Uterus (tissue), 3 donors: ENCODE measurements at regions not wholly inside any gene's neighbourhood (a gene's known extent, or its start where the extent isn't known, plus 50 kb on each side); places are given as distances from the start of the nearest gene placed in this dataset.

Experiments
- DNase-seq, 2 donors: peaks; one replicate each; pipeline ENCODE4 v3.0.0-alpha.2; 2019 to 2020
- H3K27ac ChIP-seq, 2 donors: fragments of 200-600 bp; sonication (generic); 1 replicate in 1 of 2; 2 replicates in 1 of 2; pipeline ENCODE4 v1.5.1; 2016 to 2018
- H3K27me3 ChIP-seq, 2 donors: fragments of 200-600 bp; sonication (generic); one replicate each; pipeline ENCODE4 v1.5.1; 2018 to 2019; ENCODE audit warnings: control low read depth in 1 of 2
- H3K36me3 ChIP-seq, 2 donors: fragments of 200-600 bp; sonication (generic); one replicate each; pipeline ENCODE4 v1.5.1; 2019; ENCODE audit warnings: control low read depth in 1 of 2
- H3K4me1 ChIP-seq, 2 donors: fragments of 200-600 bp; sonication (generic); one replicate each; pipeline ENCODE4 v1.5.1; 2018 to 2019; ENCODE audit warnings: control low read depth in 1 of 2
- H3K4me3 ChIP-seq, 2 donors: fragments of 200-600 bp; sonication (generic); 1 replicate in 1 of 2; 2 replicates in 1 of 2; pipeline ENCODE4 v1.5.1; 2018 to 2019; ENCODE audit warnings: mild to moderate bottlenecking in 1 of 2
- H3K9me3 ChIP-seq, 2 donors: fragments of 200-600 bp; sonication (generic); one replicate each; pipeline ENCODE4 v1.5.1; 2019; ENCODE audit warnings: control low read depth in 1 of 2
- POLR2A ChIP-seq, 2 donors: fragments of 450-650 bp; IDR thresholded peaks; one replicate each; pipeline ENCODE4 v1.6.1; 2016; ENCODE audit warnings: antibody characterized with exemption in 2 of 2, mild to moderate bottlenecking in 1 of 2, moderate library complexity in 1 of 2
- intact Hi-C: fragments of 100-400 bp; cut with DNase I; formaldehyde crosslinking; loops from one replicate; pipeline ENCODE4 v1.15.1; 2023; ENCODE audit warnings: low total_unique reads
- TF ChIP-seq, protein P1 (sequence below), 4 experiments: fragments of 200-600 bp in 2 of 4; fragments of 450-650 bp in 2 of 4; sonication (generic) in 2 of 4; IDR thresholded peaks; one replicate each; pipeline ENCODE4 v1.5.1; 2016 to 2019; ENCODE audit warnings: antibody characterized with exemption in 4 of 4, mild to moderate bottlenecking in 2 of 4, moderate library complexity in 1 of 4
- donor health status: DM: yes; HTN: yes; CAD: no.

DNA sequence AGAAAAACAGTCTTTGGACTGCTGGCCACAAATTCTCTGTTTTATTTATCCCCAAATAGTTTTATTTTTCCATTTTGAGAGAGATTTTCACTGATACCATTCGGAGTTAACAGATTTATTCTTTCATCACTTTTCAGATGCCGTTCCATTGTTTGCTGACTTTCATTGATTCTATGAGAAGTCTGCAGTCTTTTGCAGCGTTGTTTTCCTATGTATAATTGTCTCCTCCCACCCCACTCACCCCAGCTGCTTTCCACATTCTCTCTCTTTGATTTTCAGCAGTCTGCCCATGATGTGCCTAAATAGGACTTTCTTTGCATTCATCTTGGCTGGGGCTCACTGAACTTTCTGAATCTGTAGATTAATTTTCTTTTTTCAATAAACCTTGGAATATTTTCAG, 107.6 kb downstream of the C9orf50 start:
- Histone ChIP-seq H3K27ac (no peak overlapping the region), H3K9me3 (no peaks in the 10 kb centered on the region), H3K36me3 (no peaks in the 10 kb centered on the region), H3K27me3 (no peaks in the 10 kb centered on the region), H3K4me3 (no peak overlapping the region), H3K4me1 (no peaks in the 10 kb centered on the region)
- no peak for DNase-seq
- TF ChIP-seq, protein P1, sequence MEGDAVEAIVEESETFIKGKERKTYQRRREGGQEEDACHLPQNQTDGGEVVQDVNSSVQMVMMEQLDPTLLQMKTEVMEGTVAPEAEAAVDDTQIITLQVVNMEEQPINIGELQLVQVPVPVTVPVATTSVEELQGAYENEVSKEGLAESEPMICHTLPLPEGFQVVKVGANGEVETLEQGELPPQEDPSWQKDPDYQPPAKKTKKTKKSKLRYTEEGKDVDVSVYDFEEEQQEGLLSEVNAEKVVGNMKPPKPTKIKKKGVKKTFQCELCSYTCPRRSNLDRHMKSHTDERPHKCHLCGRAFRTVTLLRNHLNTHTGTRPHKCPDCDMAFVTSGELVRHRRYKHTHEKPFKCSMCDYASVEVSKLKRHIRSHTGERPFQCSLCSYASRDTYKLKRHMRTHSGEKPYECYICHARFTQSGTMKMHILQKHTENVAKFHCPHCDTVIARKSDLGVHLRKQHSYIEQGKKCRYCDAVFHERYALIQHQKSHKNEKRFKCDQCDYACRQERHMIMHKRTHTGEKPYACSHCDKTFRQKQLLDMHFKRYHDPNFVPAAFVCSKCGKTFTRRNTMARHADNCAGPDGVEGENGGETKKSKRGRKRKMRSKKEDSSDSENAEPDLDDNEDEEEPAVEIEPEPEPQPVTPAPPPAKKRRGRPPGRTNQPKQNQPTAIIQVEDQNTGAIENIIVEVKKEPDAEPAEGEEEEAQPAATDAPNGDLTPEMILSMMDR (IDR thresholded peaks at IDR 0.05), result no peak
- TF ChIP-seq POLR2A (IDR thresholded peaks at IDR 0.05), result no peak
- intact Hi-C loops, result loop anchor here (10.0 kb wide), 1 partner anchor 62 kb away; no protein-coding TSS in a partner anchor

DNA sequence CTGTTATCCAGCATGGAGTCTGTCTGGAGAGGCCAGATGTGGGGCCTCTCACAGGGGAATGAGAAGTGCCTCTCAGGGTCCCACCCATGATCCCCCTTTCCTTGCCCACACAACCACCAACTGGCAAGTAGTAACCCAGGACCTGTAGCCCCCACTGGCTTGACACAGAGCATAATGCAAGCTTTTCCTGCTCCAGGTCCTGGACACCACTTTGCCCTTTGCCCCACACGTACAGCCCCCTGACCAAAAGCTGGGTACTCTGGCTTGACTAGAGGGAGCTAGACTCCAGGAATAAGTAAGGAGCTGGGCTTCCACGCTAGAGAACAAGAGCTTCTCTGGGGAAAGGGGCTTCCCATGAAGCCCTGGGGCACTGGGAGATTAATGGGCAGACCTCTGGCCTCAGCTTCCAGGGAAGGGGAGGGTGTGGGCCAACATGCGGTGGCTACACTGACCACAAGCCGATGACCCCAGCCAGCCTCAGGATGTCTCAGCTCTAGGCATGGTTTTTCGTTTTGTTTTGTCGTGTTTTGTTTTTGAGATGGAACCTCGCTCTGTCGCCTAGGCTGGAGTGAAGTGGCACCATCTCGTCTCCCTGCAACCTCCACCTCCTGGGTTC, 109.5 kb downstream of the C9orf50 start:
- Histone ChIP-seq H3K4me3 (no peak overlapping the region), H3K27me3 (no peaks in the 10 kb centered on the region), H3K36me3 (no peaks in the 10 kb centered on the region), H3K27ac (no peak overlapping the region), H3K9me3 (no peaks in the 10 kb centered on the region), H3K4me1 (no peaks in the 10 kb centered on the region)
- TF ChIP-seq POLR2A (IDR thresholded peaks at IDR 0.05), result no peak
- TF ChIP-seq, protein P1 (IDR thresholded peaks at IDR 0.05), result no peak
- DNase-seq, result no peak
- intact Hi-C loops, result loop anchor here (10.0 kb wide), 1 partner anchor 63 kb away; no protein-coding TSS in a partner anchor

DNA sequence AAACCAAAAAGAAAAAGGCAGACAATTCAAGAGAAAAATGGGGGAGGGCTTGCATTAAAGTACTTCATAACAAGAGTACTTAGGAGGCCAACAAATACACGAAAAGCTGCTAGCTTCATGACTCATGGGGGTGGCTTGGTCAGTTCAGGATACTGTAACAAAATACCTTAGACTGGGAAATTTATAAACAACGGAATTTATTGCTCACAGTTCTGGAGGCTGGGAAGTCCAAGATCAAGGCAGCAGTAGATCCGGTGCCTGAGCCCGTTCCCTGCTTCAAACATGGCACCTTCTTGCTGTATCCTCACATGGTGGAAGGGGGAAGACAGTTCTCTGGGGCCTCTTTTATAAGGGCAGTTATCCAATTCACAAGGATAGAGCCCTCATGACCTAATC, 111.4 kb downstream of the C9orf50 start:
- Histone ChIP-seq H3K4me1 (no peaks in the 10 kb centered on the region), H3K27ac (no peak overlapping the region), H3K27me3 (no peaks in the 10 kb centered on the region), H3K4me3 (no peak overlapping the region), H3K9me3 (no peaks in the 10 kb centered on the region), H3K36me3 (no peaks in the 10 kb centered on the region)
- intact Hi-C loops, result no loop called here
- TF ChIP-seq, protein P1 (IDR thresholded peaks at IDR 0.05), result no peak
- TF ChIP-seq POLR2A (IDR thresholded peaks at IDR 0.05), result no peak
- DNase-seq, result no peak

DNA sequence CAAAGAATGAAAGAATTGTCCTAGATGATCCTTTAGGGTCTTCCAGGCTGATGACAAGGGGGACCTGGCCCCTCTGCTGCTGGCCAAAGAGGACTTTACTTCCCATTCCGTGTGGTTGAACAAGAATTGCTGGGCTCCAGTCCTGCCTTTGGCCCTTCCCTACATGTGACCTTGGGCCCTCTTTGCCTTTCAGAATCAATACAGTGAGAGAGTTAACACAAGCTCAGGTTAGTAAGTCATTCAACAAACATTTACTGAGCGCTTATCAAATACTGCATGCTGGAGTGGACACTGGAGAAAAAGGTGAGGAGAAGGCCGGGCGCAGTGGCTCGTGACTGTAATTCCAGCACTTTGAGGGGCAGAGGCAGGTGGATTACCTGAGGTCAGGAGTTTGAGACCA, 113.1 kb downstream of the C9orf50 start:
- Histone ChIP-seq H3K4me3 (no peak overlapping the region), H3K27ac (no peak overlapping the region), H3K27me3 (no peaks in the 10 kb centered on the region), H3K9me3 (no peaks in the 10 kb centered on the region), H3K36me3 (no peaks in the 10 kb centered on the region), H3K4me1 (no peaks in the 10 kb centered on the region)
- TF ChIP-seq POLR2A (IDR thresholded peaks at IDR 0.05), result no peak
- TF ChIP-seq, protein P1 (IDR thresholded peaks at IDR 0.05), result no peak
- no peak for DNase-seq
- intact Hi-C loops, result no loop called here

DNA sequence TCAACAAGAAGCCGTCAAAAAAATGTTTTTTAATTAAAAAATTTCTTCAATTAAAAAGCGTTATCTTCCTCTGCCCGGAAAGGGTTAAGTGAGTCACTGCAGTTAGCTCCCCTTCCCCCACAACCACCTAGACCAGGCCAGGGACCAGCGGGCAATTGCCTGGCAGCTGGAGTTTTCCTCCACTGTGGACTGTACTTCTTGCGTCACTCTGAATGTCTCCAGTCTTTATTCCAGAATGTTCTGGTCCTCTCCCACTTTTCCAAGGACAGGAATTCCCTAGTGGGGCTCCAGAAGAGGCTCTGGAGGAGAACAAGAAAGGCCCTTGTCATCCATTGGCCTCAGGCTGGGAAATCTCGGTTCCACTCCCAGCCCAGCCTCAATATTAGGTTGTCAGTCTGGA, 114.0 kb downstream of the C9orf50 start:
- intact Hi-C loops, result no loop called here
- Histone ChIP-seq H3K9me3 (no peaks in the 10 kb centered on the region), H3K27me3 (no peaks in the 10 kb centered on the region), H3K4me1 (no peaks in the 10 kb centered on the region), H3K36me3 (no peaks in the 10 kb centered on the region), H3K4me3 (no peak overlapping the region), H3K27ac (no peak overlapping the region)
- no peak for DNase-seq
- TF ChIP-seq POLR2A (IDR thresholded peaks at IDR 0.05), result no peak
- TF ChIP-seq, protein P1 (IDR thresholded peaks at IDR 0.05), result no peak
